ENCODE measurements at regions not wholly inside any gene's neighbourhood (a gene's known extent, or its start where the extent isn't known, plus 50 kb on each side); places are given as distances from the start of the nearest gene placed in this dataset.

DNA sequence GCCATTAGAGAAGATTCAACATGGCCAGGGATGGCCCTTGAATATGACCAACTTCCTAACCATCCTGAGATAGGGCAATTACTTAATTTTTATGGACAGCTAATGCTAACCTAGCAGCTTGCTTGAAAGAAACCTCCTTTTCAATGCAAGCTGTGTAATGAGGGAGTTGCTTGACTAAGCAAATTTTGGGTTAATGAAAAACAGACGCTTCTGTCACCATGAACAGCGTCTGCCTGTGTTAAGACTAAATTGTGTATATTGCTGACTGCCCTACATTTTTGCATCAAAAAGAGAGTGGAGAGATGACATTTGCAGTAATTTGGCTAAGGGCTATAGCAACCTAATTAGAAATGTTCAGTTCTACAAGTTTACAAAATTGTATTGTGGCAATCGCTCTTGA is 319.2 kb upstream of the LRATD1 start:
- no peak for DNase-seq

DNA sequence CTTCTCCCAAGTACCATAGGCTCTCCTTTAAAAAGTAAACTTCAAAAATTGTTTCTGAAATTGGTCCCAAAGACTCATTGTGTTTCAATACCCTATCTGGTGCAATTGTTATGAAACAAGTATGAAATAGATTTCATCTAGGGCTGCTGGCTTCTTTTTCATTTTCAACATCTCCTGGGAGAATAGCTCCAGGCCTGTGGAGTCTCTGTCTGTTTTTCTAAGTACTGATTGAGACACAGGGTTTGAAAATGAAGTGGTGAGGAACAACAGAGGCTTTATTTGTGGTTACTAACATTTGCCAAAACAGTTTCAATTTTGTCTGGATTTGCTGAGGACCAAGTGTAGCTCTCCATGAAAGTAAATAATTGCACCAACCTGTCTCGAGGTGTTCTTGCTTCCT is 315.9 kb upstream of the LRATD1 start:
- no peak for DNase-seq

GRCh38 chr2:14321357-14321756 is 311.2 kb upstream of the LRATD1 start:
- DNase-seq: no peak

DNA sequence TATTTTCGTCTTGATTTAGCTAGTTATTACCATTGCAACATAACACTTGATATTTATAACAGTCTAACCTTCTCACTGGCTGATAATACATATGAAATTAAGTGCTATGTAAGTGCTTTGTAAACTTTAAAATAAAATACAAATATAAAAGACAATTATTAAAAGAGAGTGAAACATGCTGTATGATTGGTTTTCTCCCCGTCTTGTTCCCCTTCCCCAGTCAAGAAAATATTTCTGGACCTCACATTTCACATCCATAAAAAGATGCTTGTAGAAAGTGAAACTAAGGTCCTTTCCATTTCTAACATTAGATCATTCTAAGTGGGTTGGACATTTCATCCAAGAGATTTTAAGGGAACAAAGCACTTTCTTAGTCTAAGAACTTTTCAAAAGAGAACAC is 310.2 kb upstream of the LRATD1 start:
- DNase-seq: no peak

GRCh38 chr2:14324308-14324707 is 308.2 kb upstream of the LRATD1 start:
- no peak for DNase-seq

DNA sequence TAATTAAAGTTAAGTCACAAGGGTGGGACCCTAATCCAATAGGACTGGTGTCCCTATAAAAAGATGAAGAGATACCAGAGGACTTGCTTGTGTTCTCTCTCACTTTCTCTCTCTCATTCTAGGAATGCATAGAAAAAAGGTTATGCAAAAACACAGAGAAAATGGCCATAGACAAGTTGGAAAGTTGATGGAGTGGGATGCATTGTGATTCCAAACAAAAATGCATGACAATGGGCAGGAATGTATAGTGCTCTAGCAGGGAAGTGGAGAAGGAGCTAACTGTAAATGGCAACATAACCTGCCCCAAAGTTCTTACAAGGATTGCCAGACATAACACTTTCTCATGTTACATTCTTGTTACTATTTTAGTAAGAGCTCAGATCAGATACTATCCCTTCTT is 301.6 kb upstream of the LRATD1 start:
- DNase-seq: no peak

DNA sequence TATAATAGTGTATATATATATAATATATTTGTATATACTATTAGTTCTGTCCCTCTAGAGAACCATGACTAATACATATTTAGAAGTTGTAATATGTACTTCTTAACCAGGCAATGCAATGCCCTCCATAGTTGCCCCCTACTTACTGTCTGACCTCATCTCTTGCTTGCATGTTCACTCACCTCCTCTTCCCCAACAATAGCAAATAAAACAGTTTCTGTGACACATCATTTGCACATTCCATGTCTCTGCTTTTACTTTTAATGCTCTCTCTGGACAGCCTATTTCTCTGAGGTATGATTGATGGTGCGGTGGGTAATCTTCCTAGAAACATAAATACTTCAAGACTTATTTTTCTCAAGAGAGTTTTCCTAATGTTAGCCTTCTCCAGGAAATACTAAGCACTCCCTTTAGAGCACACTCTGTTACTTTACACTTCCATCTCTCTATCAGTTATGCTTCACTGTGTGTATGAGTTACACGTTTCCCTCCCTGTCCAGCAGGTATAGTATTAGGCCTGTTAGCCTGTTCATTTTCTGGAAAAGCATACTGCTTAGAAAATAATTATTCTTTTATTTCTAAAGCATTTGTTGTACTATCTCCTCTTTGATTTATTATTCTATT is 295.6 kb upstream of the LRATD1 start:
- no peak for DNase-seq

- no peak for DNase-seq
Measured at GRCh38 chr2:14340703-14341102, 291.8 kb upstream of the LRATD1 start.

GRCh38 chr2:14342313-14342712 is 290.2 kb upstream of the LRATD1 start:
- DNase-seq: no peak

DNA sequence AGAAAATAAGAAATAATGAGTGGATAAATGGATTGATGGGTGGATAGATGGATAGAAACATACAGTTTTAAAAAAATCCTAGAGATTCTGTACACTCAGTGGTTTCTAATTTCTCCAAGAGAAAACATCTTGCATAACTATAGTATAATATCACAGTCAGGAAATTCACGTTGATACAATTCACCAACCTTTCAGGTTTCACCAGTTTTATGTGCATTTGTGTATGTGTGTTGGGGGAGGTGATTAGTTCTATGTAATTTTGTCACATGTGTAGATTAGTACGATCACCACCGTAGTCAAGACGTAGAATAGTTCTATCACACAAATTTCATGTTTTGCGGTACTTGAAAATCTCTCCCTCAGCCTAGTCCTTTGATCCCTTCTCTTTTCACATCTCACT is 288.2 kb upstream of the LRATD1 start:
- no peak for DNase-seq

DNA sequence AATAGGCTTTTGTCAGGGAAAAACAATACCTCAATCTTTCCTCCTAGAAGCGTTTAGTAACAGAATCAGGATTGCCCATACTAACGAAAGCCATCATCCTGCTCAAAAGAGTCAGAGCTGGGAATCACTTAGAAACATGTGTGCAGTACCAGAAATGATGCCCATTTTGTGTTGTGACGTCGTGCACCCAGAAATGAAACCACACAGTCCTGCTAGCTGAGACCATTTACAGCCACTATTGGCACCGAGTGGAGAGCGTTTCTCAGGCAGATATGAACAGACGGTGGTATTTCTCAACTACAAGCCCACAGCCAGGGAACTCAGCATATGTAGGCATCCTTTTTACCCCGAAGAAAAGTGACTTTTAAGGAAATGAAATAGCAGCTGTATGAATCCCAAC is 284.3 kb upstream of the LRATD1 start:
- DNase-seq: no peak

GRCh38 chr2:14350856-14351255 is 281.7 kb upstream of the LRATD1 start:
- no peak for DNase-seq

- no peak for DNase-seq
Measured at GRCh38 chr2:14352067-14352466, 280.4 kb upstream of the LRATD1 start.

GRCh38 chr2:14354231-14354630 is 278.3 kb upstream of the LRATD1 start:
- DNase-seq: no peak

DNA sequence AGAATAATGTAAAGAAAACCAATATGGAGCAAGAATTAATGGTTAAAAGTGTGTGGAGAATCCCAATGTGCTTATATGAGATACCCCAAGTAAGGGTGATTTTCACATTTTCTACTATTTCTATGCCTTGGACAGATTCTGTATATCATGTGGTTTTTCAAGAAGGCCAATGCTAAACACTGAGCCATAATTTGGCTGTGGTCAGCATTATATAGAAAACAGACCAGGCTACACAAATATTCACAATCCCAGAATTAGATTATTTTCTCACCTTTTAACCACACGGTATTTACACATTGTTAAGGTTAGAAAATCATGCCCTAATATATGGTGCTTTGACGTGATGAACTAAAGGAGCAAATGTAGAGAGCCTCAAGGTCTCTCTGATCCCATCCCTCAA is 277.4 kb upstream of the LRATD1 start:
- DNase-seq: no peak

DNA sequence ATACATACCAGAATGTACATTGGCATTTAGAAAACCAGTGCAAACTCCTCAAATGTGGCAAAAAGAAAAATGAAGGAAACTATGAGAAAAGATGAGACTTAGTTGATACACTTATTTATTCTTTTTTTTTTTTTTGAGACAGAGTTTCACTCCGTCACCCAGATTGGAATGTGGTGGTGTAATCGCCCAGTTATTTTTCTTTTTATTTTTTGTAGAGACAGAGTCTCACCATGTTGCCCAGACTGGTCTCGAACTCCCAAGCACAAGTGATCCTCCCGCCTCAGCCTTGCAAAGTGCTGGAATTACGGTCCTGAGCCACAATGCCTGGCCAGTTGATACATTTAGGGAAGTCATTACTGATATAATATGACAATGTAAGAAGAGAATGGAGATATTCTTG is 274.2 kb upstream of the LRATD1 start:
- no peak for DNase-seq

GRCh38 chr2:14358774-14359173 is 273.7 kb upstream of the LRATD1 start:
- DNase-seq: no peak

GRCh38 chr2:14363137-14363536 is 269.4 kb upstream of the LRATD1 start:
- DNase-seq: no peak

GRCh38 chr2:14363976-14364375 is 268.5 kb upstream of the LRATD1 start:
- DNase-seq: no peak

DNA sequence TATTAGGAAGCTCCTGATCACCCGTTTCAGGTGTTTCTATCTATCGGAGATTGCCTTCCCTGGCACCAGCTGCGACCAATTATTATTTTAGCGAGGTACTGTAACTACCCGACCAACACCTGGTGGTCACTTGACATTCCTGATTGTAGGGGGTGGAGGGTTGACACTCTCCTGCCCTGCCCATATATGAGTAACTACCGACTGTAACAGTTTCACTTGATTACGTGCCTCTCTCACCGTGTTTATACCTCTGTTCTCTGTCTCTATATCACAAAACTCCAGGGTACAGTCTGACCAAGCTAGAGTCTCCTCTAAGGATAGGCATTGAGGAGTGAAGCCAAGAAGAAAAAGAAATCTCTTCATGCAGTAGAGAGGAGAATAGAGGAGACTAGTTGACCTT is 268.0 kb upstream of the LRATD1 start:
- no peak for DNase-seq

DNA sequence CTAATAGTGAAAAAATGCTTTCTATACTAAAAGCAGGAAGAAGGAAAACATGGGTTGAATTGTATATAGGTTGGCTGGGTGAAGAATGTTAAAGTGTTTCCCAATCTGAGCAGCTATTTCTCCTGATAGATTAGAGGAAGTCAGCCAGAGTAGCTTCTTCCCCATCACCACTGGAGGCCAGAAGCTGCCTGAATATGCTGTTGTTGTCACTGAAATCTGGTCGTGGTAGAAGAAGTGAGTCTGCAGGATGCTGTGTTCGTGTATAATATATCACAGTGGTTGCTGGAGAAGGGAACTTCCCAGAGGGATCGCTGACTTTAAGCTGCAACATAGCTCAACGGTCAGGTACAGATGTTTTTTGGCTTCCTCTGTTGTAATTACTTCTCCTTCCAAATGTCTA is 247.5 kb upstream of the LRATD1 start:
- no peak for DNase-seq

- no peak for DNase-seq
Measured at GRCh38 chr2:14387332-14387731, 245.2 kb upstream of the LRATD1 start.

DNA sequence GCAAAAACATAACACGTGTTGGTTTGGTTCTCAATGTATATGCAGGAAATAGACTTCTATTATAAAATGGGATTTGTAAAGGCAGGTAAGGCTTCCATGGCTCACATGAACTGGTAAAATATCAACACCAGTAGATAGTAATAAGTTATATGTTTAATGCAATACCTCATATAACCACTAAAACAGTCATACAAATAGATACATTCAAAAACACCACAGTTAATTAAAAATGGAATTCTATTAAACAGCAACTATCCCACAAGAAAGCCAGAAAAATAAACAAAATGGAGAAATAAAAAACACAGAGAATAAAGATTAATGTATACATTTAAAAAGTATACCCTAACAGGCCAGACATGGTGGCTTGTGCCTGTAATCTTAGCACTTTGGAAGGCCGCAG is 243.8 kb upstream of the LRATD1 start:
- DNase-seq: no peak

DNA sequence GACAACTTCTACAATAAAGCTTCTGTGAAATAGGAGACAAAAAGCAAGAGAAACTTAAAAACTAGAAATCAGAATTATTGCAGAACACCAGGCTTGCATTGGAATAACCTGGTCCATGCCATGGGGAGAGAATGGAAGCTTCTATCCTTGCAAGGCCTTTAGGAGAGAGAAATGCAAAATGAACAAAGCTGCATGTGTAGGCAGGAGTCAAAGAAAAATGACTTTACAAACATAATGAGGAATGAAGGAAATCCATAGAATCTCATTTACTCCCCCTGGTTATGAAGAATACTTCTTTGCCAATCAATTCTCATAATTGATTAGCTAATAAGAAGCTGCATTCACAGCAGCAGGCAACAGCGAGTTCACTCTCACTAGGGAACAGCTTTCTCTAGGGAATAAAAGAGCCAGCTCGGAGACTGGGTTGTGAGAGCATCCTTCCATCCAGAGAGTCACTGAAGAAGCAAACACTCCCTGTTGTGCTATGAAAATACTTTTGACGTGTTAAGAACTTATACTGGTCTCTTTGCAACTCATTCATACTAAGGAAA is 235.9 kb upstream of the LRATD1 start:
- no peak for DNase-seq

- no peak for DNase-seq
Measured at GRCh38 chr2:14398641-14399040, 233.9 kb upstream of the LRATD1 start.

GRCh38 chr2:14401873-14402272 is 230.6 kb upstream of the LRATD1 start:
- DNase-seq: no peak

All from activated T-cell treated with anti-CD3 and anti-CD28 coated beads, Interleukin-2, amount 50 U/mL, for 1 hour (primary cell).